Erythroblast (primary cell): ENCODE measurements at regions not wholly inside any gene's neighbourhood (a gene's known extent, or its start where the extent isn't known, plus 50 kb on each side); places are given as distances from the start of the nearest gene placed in this dataset.

ENCODE experiments used
- GATA1 ChIP-seq: IDR thresholded peaks from 2 replicates; pipeline ENCODE4 v1.6.1; 2011; ENCODE audit warnings: low read depth, mild to moderate bottlenecking, control low read depth, low read length, moderate library complexity
- POLR2A ChIP-seq: IDR thresholded peaks from 2 replicates; pipeline ENCODE4 v1.6.1; 2011; ENCODE audit warnings: mild to moderate bottlenecking, low read length

GRCh38 chr3:174700736-174701135 is 158.4 kb upstream of the NAALADL2 start:
- TF ChIP-seq POLR2A (no peak), GATA1 (no peak)
